Glutamatergic neuron (in vitro differentiated cells): ENCODE measurements at regions not wholly inside any gene's neighbourhood (a gene's known extent, or its start where the extent isn't known, plus 50 kb on each side); places are given as distances from the start of the nearest gene placed in this dataset.

Experiments
- DNase-seq: peaks from one replicate; pipeline ENCODE4 v3.0.0; 2022
- H3K27ac Mint-ChIP-seq: one replicate; pipeline ENCODE4 v1.8.0; 2020; ENCODE audit warnings: mild to moderate bottlenecking, mixed read lengths, inconsistent platforms; ENCODE audit not compliant: unreplicated experiment
- H3K27me3 Mint-ChIP-seq: one replicate; pipeline ENCODE4 v1.8.0; 2020; ENCODE audit warnings: mild to moderate bottlenecking, moderate library complexity, mixed read lengths, inconsistent platforms; ENCODE audit not compliant: unreplicated experiment
- H3K36me3 Mint-ChIP-seq: one replicate; pipeline ENCODE4 v1.8.0; 2020; ENCODE audit warnings: mild to moderate bottlenecking, mixed read lengths, inconsistent platforms; ENCODE audit not compliant: unreplicated experiment
- H3K4me1 Mint-ChIP-seq: one replicate; pipeline ENCODE4 v1.8.0; 2020; ENCODE audit warnings: mild to moderate bottlenecking, low read depth, mixed read lengths, inconsistent platforms; ENCODE audit not compliant: unreplicated experiment
- H3K4me3 Mint-ChIP-seq: one replicate; pipeline ENCODE4 v1.8.0; 2020; ENCODE audit warnings: mild to moderate bottlenecking, mixed read lengths, inconsistent platforms; ENCODE audit not compliant: unreplicated experiment
- H3K9me3 Mint-ChIP-seq: one replicate; pipeline ENCODE4 v1.8.0; 2020; ENCODE audit warnings: mild to moderate bottlenecking, moderate library complexity, mixed read lengths, inconsistent platforms; ENCODE audit not compliant: unreplicated experiment
- CTCF ChIP-seq: fragments of 200-600 bp; sonication (generic); IDR thresholded peaks from one replicate; pipeline ENCODE4 v1.5.0; 2021; ENCODE audit not compliant: partially characterized antibody, unreplicated experiment

GRCh38 chr2:240311821-240312220, 123.6 kb upstream of the GPC1 start:
- Mint-ChIP-seq H3K9me3 (no peaks in the 10 kb centered on the region), H3K4me1 (no peaks in the 10 kb centered on the region), H3K4me3 (no peak overlapping the region), H3K36me3 (no peaks in the 10 kb centered on the region), H3K27me3 (no peaks in the 10 kb centered on the region), H3K27ac (no peak overlapping the region)
- TF ChIP-seq CTCF: no peak
- DNase-seq: no peak

GRCh38 chr2:240319221-240319854, 116.1 kb upstream of the GPC1 start:
- TF ChIP-seq CTCF: no peak
- H3K27ac Mint-ChIP-seq: no peak overlapping the region
- H3K4me1 Mint-ChIP-seq: no peaks in the 10 kb centered on the region
- peaks cover 4% of the 10 kb centered on the region for H3K9me3 Mint-ChIP-seq
- H3K36me3 Mint-ChIP-seq: no peaks in the 10 kb centered on the region
- no peak for DNase-seq
- no peak overlapping the region for H3K4me3 Mint-ChIP-seq
- H3K27me3 Mint-ChIP-seq: peaks cover 6% of the 10 kb centered on the region

- peaks cover 4% of the 10 kb centered on the region for H3K9me3 Mint-ChIP-seq
- H3K4me1 Mint-ChIP-seq: no peaks in the 10 kb centered on the region
- no peak overlapping the region for H3K27ac Mint-ChIP-seq
Observed at GRCh38 chr2:240319855-240320203, 115.6 kb upstream of the GPC1 start.

DNA sequence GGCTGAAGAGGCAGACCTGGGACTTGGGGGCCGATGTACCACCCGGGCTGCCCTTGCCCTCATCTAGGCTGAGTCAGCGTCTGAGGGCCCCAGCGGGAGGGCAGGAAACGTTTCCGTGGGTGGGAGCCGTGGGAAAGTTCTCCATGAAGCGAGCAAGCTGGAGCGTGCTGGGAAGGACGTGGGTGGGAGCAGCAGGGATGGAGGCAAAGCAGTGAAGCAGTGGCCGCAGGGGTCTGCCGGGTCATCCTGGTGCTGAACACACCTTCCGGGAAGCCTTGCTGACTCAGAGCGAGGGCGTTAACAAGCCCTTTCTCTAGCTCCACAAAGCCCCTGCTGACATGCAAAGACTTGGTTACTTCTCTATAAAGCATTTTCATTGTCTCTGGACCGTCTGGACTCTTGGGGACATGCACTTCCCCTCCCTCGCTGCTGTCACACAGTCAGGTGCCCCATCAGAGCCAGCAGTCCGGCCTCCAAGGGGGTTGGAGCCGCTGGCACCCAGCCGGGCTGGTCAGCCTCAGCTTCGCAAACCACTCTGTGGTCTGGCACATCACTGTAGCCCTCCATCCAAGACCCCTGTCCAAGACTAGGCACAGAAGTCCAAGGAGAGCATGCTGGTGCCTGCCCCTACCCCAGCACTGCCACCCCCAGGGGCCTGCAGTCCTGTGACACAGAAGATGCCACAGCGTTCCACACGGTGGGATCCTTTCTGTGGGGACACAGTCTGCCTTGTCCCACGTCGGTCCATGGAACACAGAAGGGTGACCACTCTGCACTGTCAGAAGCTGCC, 115.1 kb upstream of the GPC1 start:
- no peak for TF ChIP-seq CTCF
- H3K27ac Mint-ChIP-seq: no peak overlapping the region
- no peak for DNase-seq
- peaks cover 6% of the 10 kb centered on the region for H3K27me3 Mint-ChIP-seq
- H3K4me1 Mint-ChIP-seq: no peaks in the 10 kb centered on the region
- no peak overlapping the region for H3K4me3 Mint-ChIP-seq
- peaks cover 4% of the 10 kb centered on the region for H3K9me3 Mint-ChIP-seq
- H3K36me3 Mint-ChIP-seq: no peaks in the 10 kb centered on the region

More at GRCh38 chr2:240319855-240320203, 115.6 kb upstream of the GPC1 start:
- Mint-ChIP-seq H3K36me3 (no peaks in the 10 kb centered on the region), H3K4me3 (no peak overlapping the region), H3K27me3 (peaks cover 6% of the 10 kb centered on the region)
- DNase-seq: no peak
- TF ChIP-seq CTCF: no peak
